K562 (cell line): ENCODE measurements at regions not wholly inside any gene's neighbourhood (a gene's known extent, or its start where the extent isn't known, plus 50 kb on each side); places are given as distances from the start of the nearest gene placed in this dataset.

Source experiments
- ATAC-seq: fragments of 200-7000 bp; cut with Tn5 transposase; 3 replicates; pipeline ENCODE4 v1.9.1; 2020; ENCODE audit warnings: moderate library complexity
- BruUV-seq: library from RNA; stranded (reverse); fragments of 400-500 nt; replicated peaks from 2 replicates; lab custom pipeline; 2021; lab: Mats Ljungman, UMichigan
- CTCF ChIA-PET: fragments of 300-600 bp; formaldehyde crosslinking; extraction: SDS; loops from one replicate; lab custom pipeline; 2021; ENCODE audit warnings: low intra/inter-chr PET ratio; lab: Yijun Ruan, JAX
- POLR2A ChIA-PET: fragments of 300-600, 350-650 bp; sonication (Branson Sonifier 250); formaldehyde crosslinking; extraction: SDS; loops from one replicate; lab custom pipeline; 2021; ENCODE audit warnings: antibody characterized with exemption, inconsistent platforms; lab: Yijun Ruan, JAX
- DNase-seq, 4 experiments: peaks; one replicate each; pipeline versions ENCODE4 v3.0.0 to v3.0.0-alpha.2; 2011 to 2018; ENCODE audit warnings: low spot score in 3 of 4, mixed read lengths in 3 of 4; ENCODE audit errors: extremely low read depth in 1 of 4
- FAIRE-seq: peaks from 2 replicates; lab custom pipeline; 2011; peaks lifted over from hg19 to GRCh38; lab: Jason Lieb, UNC
- H2AFZ ChIP-seq: 2 replicates; pipeline ENCODE4 v1.6.0; 2011; ENCODE audit warnings: low read depth, low read length, control low read depth, inconsistent platforms
- H3K27ac ChIP-seq: fragments of 200-600 bp; 3 replicates; pipeline ENCODE4 v1.8.0; 2011; ENCODE audit warnings: low read depth, mild to moderate bottlenecking, control low read depth, inconsistent platforms, low read length, moderate library complexity, mixed read lengths; ENCODE audit errors: extremely low read depth
- H3K27me3 ChIP-seq, 2 experiments: fragments of 300-600 bp in 1 of 2; 2 replicates in 1 of 2; 3 replicates in 1 of 2; pipeline versions ENCODE4 v1.6.0 to v1.8.0; 2011; ENCODE audit warnings: inconsistent platforms in 2 of 2, low read length in 2 of 2, mild to moderate bottlenecking in 1 of 2, mixed read lengths in 1 of 2, moderate library complexity in 1 of 2; ENCODE audit not compliant: control insufficient read depth in 2 of 2, insufficient read depth in 2 of 2
- H3K36me3 ChIP-seq: fragments of 300-600 bp; 3 replicates; pipeline ENCODE4 v1.8.0; 2011; ENCODE audit warnings: mild to moderate bottlenecking, low read length, inconsistent platforms; ENCODE audit not compliant: control insufficient read depth, insufficient read depth
- H3K4me1 ChIP-seq, 2 experiments: fragments of 200-600 bp in 1 of 2; replicated peaks in 1 of 2; 2 replicates in 1 of 2; 3 replicates in 1 of 2; pipeline versions ENCODE4 v1.5.1 to v1.8.0; 2011; ENCODE audit warnings: inconsistent platforms in 2 of 2, low read length in 2 of 2, mild to moderate bottlenecking in 1 of 2, mixed read lengths in 1 of 2, moderate library complexity in 1 of 2; ENCODE audit not compliant: control insufficient read depth in 2 of 2, insufficient read depth in 2 of 2
- H3K4me2 ChIP-seq: 2 replicates; pipeline ENCODE4 v1.6.1; 2011; ENCODE audit warnings: low read length, control low read depth, inconsistent platforms, mixed read lengths; ENCODE audit not compliant: insufficient read depth
- H3K4me3 ChIP-seq: fragments of 200-600 bp; sonication (generic), shearing (Covaris generic); 2 replicates; pipeline ENCODE4 v1.5.1; 2016; ENCODE audit warnings: control low read depth, inconsistent platforms
- H3K79me2 ChIP-seq: fragments of 200-600 bp; 3 replicates; pipeline ENCODE4 v1.8.0; 2011; ENCODE audit warnings: low read length, inconsistent platforms; ENCODE audit not compliant: control insufficient read depth, insufficient read depth
- H3K9ac ChIP-seq, 2 experiments: 2 replicates each; pipeline versions ENCODE4 v1.6.0 to v1.6.1; 2011; ENCODE audit warnings: low read depth in 2 of 2, low read length in 2 of 2, control low read depth in 1 of 2, inconsistent platforms in 1 of 2, mild to moderate bottlenecking in 1 of 2, mixed read lengths in 1 of 2; ENCODE audit not compliant: insufficient read depth in 1 of 2
- H3K9me1 ChIP-seq: one replicate; pipeline ENCODE4 v1.6.0; 2011; ENCODE audit warnings: inconsistent platforms, mild to moderate bottlenecking, low read length, moderate library complexity; ENCODE audit not compliant: control insufficient read depth, insufficient read depth
- H3K9me3 ChIP-seq: replicated peaks from 2 replicates; pipeline ENCODE4 v1.5.1; 2011; ENCODE audit warnings: low read depth, low read length, inconsistent platforms; ENCODE audit not compliant: control insufficient read depth, insufficient read depth
- H4K20me1 ChIP-seq: replicated peaks from 2 replicates; pipeline ENCODE4 v1.6.1; 2011; ENCODE audit warnings: low read length, inconsistent platforms, mixed read lengths; ENCODE audit not compliant: control insufficient read depth, insufficient read depth
- ARID1B ChIP-seq: fragments of 450-650 bp; IDR thresholded peaks from 2 replicates; pipeline ENCODE4 v1.6.1; 2016; ENCODE audit warnings: antibody characterized with exemption, mild to moderate bottlenecking, inconsistent platforms
- FOSL1 ChIP-seq: fragments of 200-800 bp; sonication (Bioruptor generic); conservative IDR thresholded peaks from 2 replicates; pipeline ENCODE4 v1.6.1; 2016; ENCODE audit warnings: missing genetic modification characterization, missing compliant biosample characterization
- GATAD2A ChIP-seq: fragments of 450-650 bp; IDR thresholded peaks from 2 replicates; pipeline ENCODE4 v1.6.1; 2017
- HOXB6 ChIP-seq: fragments of 250-450 bp; sonication (Bioruptor Pico); IDR thresholded peaks from 2 replicates; pipeline ENCODE4 v1.5.1; 2022; ENCODE audit warnings: mild to moderate bottlenecking, borderline replicate concordance
- PTTG1 ChIP-seq: fragments of 450-650 bp; IDR thresholded peaks from 2 replicates; pipeline ENCODE4 v1.6.1; 2016; ENCODE audit warnings: low read depth, mild to moderate bottlenecking, missing genetic modification characterization, missing compliant biosample characterization
- SLC30A9 ChIP-seq: fragments of 250-450 bp; sonication (Bioruptor Pico); IDR thresholded peaks from 2 replicates; pipeline ENCODE4 v1.8.0; 2022; ENCODE audit warnings: mild to moderate bottlenecking, moderate library complexity
- SMARCC2 ChIP-seq: fragments of 450-650 bp; IDR thresholded peaks from 2 replicates; pipeline ENCODE4 v1.6.1; 2017; ENCODE audit warnings: antibody characterized with exemption, moderate library complexity, mild to moderate bottlenecking, low read depth
- TCF3 ChIP-seq: sonication (generic); formaldehyde crosslinking; IDR thresholded peaks from 2 replicates; pipeline ENCODE4 v1.4.0; 2020; ENCODE audit warnings: mild to moderate bottlenecking, missing genetic modification reagents
- ZBTB2 ChIP-seq: fragments of 450-650 bp; IDR thresholded peaks from 2 replicates; pipeline ENCODE4 v1.6.1; 2016; ENCODE audit warnings: antibody characterized with exemption
- ZC3H11A ChIP-seq: IDR thresholded peaks from 2 replicates; pipeline ENCODE4 v1.6.1; 2012; ENCODE audit warnings: low read depth, low read length, improper control_type of control experiment
- ZNF134 ChIP-seq: fragments of 250-450 bp; sonication (Bioruptor Pico); conservative IDR thresholded peaks from 2 replicates; pipeline ENCODE4 v1.4.0; 2020
- WGBS: fragments of 100-300 bp; shearing (Covaris generic); methylation state at CpG from one replicate; pipeline ENCODE4 v1.1.6; 2016; ENCODE audit warnings: low coverage, mixed read lengths; ENCODE audit not compliant: insufficient coverage; ENCODE audit errors: missing lambda C conversion rate; 5-methylcytosine and 5-hydroxymethylcytosine counted together
- in situ Hi-C: fragments of 300-500 bp; cut with MboI; formaldehyde crosslinking; loops from 4 replicates; pipeline ENCODE4 v1.15.0; 2018; ENCODE audit warnings: inconsistent platforms, mixed read lengths
- intact Hi-C: fragments of 100-400 bp; cut with micrococcal nuclease; formaldehyde crosslinking; loops from 2 replicates; pipeline ENCODE4 v1.14.2; 2022

DNA sequence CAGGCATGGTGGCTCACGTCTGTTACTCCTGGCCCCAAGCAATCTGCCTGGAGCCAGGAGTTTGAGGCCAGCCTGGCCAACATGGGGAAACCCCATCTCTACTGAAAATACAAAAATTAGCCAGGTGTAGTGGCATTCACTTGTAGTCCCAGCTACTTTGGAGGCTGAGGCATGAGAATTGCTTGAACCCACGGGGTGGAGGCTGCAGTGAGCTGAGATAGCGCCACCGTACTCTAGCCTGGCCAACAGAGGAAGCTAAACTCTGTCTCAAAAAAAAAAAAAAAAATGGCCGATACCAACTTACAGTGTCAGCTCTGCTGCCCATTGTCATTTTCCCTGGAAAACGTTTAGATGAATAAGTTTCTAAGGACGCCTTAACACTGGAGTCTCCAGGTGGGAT, 489.9 kb downstream of the TFAP2A start:
- BruUV-seq, result no TSS peak
- H3K4me3 ChIP-seq, result no peak overlapping the region
- in situ Hi-C loops, result no loop called here
- H3K9me3 ChIP-seq, result 0 out of 2 replicates have a peak, but pooled peaks cover 1% of the 10 kb centered on the region
- no peak overlapping the region for H3K27ac ChIP-seq
- no peaks in the 10 kb centered on the region for H3K4me1 ChIP-seq
- ChIA-PET CTCF (no interaction called here), POLR2A (no interaction called here)
- no peak overlapping the region for H2AFZ ChIP-seq
- no peaks in the 10 kb centered on the region for H3K36me3 ChIP-seq
- H3K27me3 ChIP-seq, result no peaks in the 10 kb centered on the region
- ATAC-seq (no peak), FAIRE-seq (no peak)
- no peaks in the 10 kb centered on the region for H3K9me1 ChIP-seq
- H3K9ac ChIP-seq, result no peak overlapping the region
- H3K4me2 ChIP-seq, result no peak overlapping the region
- WGBS, result 0% methylated on average over 7 of the region's 7 CpGs
- TF ChIP-seq ARID1B, result no peak
- TF ChIP-seq TCF3 (CRISPR knock-in tag), result no peak
- TF ChIP-seq GATAD2A, result no peak
- no peak for TF ChIP-seq HOXB6 (CRISPR knock-in tag)
- TF ChIP-seq PTTG1, result no peak
- TF ChIP-seq ZBTB2, result no peak
- no peak for TF ChIP-seq SMARCC2
- no peak for TF ChIP-seq ZC3H11A
- no peak for TF ChIP-seq SLC30A9 (CRISPR knock-in tag)
- TF ChIP-seq FOSL1 (tag), result no peak
- no peak for TF ChIP-seq ZNF134
- TF ChIP-seq, all 486 proteins: peak for 0
- H4K20me1 ChIP-seq, result no peaks in the 10 kb centered on the region
- no peaks in the 10 kb centered on the region for H3K79me2 ChIP-seq
- no peak for DNase-seq
- intact Hi-C loops, result no loop called here
